ENCODE measurements at regions not wholly inside any gene's neighbourhood (a gene's known extent, or its start where the extent isn't known, plus 50 kb on each side); places are given as distances from the start of the nearest gene placed in this dataset.

GRCh38 chr1:55375617-55376258 lies 160.6 kb upstream of the USP24 start:
- TF ChIP-seq POLR2A (IDR thresholded peaks at IDR 0.05; ENCODE audit: low read depth, low read length) (no peak), TAF1 (IDR thresholded peaks at IDR 0.05; ENCODE audit: low read depth, low read length) (no peak), POLR2AphosphoS5 (IDR thresholded peaks at IDR 0.05; ENCODE audit: low read depth, low read length) (no peak), PAX5 (IDR thresholded peaks at IDR 0.05; ENCODE audit: insufficient read depth, low read length, severe bottlenecking) (no peak), POU2F2 (IDR thresholded peaks at IDR 0.05; ENCODE audit: low read depth, low read length) (no peak), SPI1 (IDR thresholded peaks at IDR 0.05; ENCODE audit: low read depth, low read length) (no peak)
